GM12872 (cell line): ENCODE measurements at regions not wholly inside any gene's neighbourhood (a gene's known extent, or its start where the extent isn't known, plus 50 kb on each side); places are given as distances from the start of the nearest gene placed in this dataset.

Experiments
- TF ChIP-seq, protein P1 (sequence below): IDR thresholded peaks from 3 replicates; pipeline ENCODE4 v1.5.1; 2011; ENCODE audit warnings: low read depth, mild to moderate bottlenecking, low read length, moderate library complexity; ENCODE audit not compliant: insufficient read depth

DNA sequence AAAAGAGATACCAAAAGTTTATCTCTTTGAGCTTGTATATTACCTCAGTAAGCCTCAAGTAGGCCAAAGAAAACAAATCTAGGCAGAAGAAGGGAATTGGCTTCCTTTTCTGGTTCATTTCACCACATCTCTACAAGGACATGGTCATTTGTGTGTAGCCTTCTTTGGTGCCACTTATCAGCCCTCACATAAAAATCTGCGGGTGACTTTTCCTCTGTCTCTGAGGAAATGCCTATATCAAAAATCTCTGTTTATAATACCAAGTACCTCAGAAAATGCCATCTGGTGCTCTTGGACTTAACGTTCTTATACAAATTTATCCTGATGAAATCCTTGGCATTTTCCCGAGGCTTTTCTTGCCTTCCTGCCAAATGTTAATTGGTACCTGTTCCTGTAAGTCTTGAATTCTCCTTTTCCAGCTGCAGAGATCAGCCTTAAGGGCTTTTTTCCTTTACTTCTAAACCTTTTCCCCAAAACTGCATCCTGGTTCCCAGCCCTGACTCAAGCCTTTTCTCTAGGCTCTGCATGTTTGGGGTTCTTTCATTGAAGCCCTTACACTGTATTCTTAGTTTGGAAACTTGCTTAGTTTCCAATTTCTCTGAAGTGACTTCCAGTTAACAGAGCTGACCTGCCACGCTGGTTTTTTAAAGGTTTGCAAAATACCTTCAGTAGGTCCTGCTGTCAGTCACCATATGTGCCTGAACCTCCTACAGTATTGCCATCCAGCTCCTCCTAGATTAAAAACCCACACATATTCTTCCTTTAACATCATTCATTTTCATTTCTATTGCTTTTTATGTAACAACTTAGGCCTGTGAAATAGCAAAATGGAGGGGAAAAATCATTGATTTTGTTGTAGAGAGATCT lies 191.2 kb upstream of the PREP start:
- TF ChIP-seq, protein P1, sequence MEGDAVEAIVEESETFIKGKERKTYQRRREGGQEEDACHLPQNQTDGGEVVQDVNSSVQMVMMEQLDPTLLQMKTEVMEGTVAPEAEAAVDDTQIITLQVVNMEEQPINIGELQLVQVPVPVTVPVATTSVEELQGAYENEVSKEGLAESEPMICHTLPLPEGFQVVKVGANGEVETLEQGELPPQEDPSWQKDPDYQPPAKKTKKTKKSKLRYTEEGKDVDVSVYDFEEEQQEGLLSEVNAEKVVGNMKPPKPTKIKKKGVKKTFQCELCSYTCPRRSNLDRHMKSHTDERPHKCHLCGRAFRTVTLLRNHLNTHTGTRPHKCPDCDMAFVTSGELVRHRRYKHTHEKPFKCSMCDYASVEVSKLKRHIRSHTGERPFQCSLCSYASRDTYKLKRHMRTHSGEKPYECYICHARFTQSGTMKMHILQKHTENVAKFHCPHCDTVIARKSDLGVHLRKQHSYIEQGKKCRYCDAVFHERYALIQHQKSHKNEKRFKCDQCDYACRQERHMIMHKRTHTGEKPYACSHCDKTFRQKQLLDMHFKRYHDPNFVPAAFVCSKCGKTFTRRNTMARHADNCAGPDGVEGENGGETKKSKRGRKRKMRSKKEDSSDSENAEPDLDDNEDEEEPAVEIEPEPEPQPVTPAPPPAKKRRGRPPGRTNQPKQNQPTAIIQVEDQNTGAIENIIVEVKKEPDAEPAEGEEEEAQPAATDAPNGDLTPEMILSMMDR, result no peak

DNA sequence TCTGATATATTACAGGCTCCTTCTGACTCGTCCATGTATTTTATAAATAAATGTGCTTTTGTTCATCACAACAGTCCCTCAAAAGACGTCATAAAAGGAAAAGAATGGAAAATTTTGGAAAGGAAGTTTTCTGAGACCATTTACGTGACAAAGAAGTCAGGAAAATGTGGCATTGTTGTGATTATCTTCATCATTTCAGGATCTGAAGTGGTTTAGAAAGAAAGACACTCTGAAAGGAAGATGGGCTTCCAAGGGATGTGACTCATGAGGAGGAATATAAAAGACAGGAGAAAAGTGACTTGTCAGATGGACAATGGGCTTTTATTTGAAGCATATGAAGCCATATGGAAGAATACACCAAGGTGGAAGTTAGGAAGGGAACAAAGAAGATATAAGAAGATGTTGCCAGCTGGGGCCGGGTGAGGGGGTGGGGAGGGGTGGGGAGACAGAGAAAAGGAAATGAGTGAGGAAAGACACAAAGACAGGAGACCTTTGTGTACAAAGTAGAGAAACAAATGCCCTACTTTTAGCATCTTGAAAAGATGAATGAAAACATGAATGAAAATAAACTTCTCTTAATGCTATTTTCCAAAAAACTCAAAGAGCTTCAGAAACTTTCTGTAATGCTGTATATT lies 190.3 kb upstream of the PREP start:
- TF ChIP-seq, protein P1, result no peak

DNA sequence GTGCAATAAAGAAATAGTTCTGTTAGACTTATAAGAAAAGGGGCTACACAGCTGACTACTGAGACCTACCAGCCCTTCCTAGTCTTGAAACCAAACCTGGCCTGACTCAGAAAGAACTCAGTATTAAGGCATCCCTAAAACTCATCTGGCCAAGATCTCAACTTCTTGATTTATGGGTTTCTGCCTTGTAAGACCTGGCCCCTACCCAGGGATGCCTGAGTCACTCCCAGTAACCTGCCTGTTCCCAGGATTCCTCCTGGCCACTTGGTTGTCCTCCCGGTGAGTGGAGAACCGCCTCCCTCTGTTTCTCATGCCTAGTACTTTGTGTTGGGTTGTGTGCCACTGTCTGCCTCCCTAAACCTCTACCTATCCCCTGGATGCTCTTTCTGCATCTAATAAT lies 189.4 kb upstream of the PREP start:
- TF ChIP-seq, protein P1, result no peak

DNA sequence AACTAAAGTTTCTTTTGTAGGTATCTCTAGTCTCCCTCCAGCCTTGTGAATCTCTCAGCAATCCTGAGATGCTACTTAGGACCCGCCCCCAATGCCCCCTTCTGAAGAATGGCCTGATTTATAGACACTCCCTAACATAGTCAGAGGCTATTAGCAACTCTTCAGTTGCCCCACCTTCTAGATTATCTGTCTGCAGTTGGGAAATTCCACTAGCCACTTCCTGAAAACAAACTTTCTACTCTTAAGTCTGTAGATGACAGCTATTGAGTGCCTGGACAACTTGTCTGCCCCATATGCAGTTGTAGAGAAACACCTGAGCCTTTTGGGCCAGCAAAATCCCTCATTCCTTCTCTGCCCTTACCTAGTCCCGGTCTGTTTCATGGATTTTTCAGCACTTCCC lies 188.2 kb upstream of the PREP start:
- TF ChIP-seq, protein P1, result no peak

DNA sequence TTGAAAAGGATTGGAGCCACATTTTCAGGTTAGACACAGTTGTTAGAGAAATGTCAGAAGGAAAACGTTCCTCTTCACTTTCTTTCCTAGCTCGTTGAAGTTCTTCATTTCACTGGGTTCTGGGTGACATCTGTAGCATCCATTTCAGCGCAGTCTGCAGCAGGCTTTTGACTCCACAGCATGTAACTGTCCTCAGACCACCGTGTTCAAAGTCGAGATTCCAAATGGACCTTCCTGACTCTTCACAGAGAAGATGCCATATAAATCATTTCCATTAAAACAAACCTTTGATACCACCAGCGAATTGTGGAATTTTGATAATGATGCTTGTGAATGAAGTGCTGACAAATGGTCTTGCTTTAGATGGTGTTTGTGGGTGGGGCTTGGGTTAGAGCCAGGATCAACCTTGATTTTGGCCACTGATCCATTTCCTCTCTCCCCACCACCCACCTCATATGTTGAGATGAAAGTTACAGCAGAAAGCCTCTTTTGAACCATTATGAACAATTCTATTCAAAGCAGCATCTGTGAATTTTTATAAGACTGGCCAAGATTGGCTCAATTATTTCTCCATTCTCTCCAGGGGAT lies 185.3 kb upstream of the PREP start:
- TF ChIP-seq, protein P1, result no peak

DNA sequence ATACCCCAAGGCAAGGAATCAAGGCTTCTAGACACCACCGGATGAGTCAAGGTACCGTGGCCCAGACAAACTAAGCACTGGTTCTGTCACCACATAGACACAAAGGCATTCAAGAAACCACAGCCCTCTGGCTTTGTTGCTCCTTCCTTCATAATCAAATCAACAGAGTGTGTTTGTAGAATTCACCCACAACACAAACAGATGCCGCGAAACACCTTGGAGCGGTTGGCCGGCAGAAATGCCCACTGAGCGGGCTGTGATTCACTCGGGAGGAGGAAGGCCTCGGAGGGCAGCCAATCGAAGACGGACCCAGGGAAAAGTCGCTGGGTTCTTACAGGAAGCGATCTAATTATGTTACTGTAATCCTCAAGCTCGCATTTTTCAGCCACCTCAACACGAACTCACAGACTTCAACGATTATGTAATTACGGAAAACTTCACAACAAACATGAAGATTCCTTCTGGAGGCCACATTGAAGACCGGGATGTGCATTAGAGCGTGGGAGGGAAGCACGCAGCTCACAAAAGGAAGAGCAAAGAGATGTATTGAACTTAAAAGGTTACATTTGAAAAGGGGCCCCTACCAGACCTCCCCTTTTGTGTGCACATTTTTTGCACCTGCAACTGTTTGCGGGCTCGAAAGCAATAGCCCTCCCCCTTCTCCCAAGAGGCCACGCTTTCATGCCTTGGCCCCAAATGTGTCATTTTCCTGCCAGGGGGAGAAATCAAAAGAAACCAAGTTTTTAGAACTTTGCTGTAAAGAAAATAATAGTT lies 184.7 kb upstream of the PREP start:
- TF ChIP-seq, protein P1, result no peak
